ENCODE measurements at regions not wholly inside any gene's neighbourhood (a gene's known extent, or its start where the extent isn't known, plus 50 kb on each side); places are given as distances from the start of the nearest gene placed in this dataset.

- Histone ChIP-seq H3K4me1 (ENCODE audit: insufficient read depth) (peaks cover 9% of the 10 kb centered on the region), H2AFZ (no peak overlapping the region), H3K9me3 (ENCODE audit: low read depth) (no peaks in the 10 kb centered on the region), H3K27ac (no peak overlapping the region), H3K79me2 (no peaks in the 10 kb centered on the region), H3K9me2 (replicated peaks; ENCODE audit: insufficient read depth) (no peaks in the 10 kb centered on the region), H4K20me1 (ENCODE audit: insufficient read depth, poor library complexity, severe bottlenecking) (no peaks in the 10 kb centered on the region), H3K36me3 (replicated peaks; ENCODE audit: insufficient read depth, low read depth) (no peaks in the 10 kb centered on the region), H3K4me2 (no peak overlapping the region), H3K4me3 (no peak overlapping the region), H3K27me3 (no peaks in the 10 kb centered on the region)
- WGBS (ENCODE audit: low lambda C conversion rate, missing lambda C conversion rate), result 75% methylated on average over 13 of the region's 13 CpGs
- no peak for DNase-seq (ENCODE audit: low spot score)
- TF ChIP-seq EZH2 (IDR thresholded peaks at IDR 0.05; ENCODE audit: borderline replicate concordance) (no peak), CTCF (IDR thresholded peaks at IDR 0.05; ENCODE audit: poor library complexity) (no peak), EZH2phosphoT487 (IDR thresholded peaks at IDR 0.05; ENCODE audit: low read depth, severe bottlenecking, unreplicated experiment) (no peak)
Measured at GRCh38 chr19:31074199-31075125, 274.8 kb downstream of the TSHZ3 start.

DNA sequence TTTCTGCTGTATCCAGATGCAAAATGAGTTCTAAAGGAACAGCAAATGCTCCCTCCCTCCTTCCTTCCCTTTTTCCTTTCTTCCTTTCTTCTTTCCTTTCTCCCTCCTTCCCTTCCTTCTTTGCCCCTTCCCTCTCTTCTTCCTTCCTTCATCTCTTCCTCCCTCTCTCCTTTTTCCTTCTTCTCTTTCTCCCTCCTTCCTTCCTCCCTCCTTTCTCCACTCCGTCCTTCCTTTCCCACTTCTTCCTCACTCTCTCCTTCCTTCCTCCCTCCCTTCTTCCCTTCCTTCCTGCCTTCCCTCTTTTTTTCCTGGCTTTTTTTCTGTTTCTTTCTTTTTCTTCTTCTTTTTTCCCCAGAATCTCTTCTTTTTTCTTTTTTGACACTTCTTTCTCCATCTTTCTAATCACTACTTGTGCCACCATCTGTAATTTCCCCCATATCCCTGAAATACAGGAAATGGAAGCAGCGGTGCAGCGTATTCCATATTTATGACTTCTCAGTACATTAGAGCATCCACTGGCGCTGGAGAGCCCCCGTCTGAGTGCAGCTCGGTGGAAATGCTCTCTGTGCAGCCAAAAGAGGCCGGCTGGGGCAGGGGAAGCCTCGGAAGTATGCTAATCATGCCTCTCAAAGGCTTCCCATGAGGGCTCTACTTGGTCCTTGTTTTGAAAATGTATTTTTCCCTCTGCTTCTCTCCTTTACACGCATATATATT is 275.6 kb downstream of the TSHZ3 start:
- H4K20me1 ChIP-seq (ENCODE audit: insufficient read depth, poor library complexity, severe bottlenecking), result no peaks in the 10 kb centered on the region
- H3K4me2 ChIP-seq, result no peak overlapping the region
- 46% methylated on average over 9 of the region's 9 CpGs for WGBS (ENCODE audit: low lambda C conversion rate, missing lambda C conversion rate)
- H3K36me3 ChIP-seq (replicated peaks; ENCODE audit: insufficient read depth, low read depth), result no peaks in the 10 kb centered on the region
- H2AFZ ChIP-seq, result no peak overlapping the region
- no peaks in the 10 kb centered on the region for H3K79me2 ChIP-seq
- H3K9me2 ChIP-seq (replicated peaks; ENCODE audit: insufficient read depth), result no peaks in the 10 kb centered on the region
- no peaks in the 10 kb centered on the region for H3K27me3 ChIP-seq
- no peak for DNase-seq (ENCODE audit: low spot score)
- H3K4me3 ChIP-seq, result no peak overlapping the region
- TF ChIP-seq EZH2phosphoT487 (IDR thresholded peaks at IDR 0.05; ENCODE audit: low read depth, severe bottlenecking, unreplicated experiment) (no peak), EZH2 (IDR thresholded peaks at IDR 0.05; ENCODE audit: borderline replicate concordance) (no peak), CTCF (IDR thresholded peaks at IDR 0.05; ENCODE audit: poor library complexity) (no peak)
- H3K9me3 ChIP-seq (ENCODE audit: low read depth), result no peaks in the 10 kb centered on the region
- H3K27ac ChIP-seq, result no peak overlapping the region
- H3K4me1 ChIP-seq (ENCODE audit: insufficient read depth), result peaks cover 9% of the 10 kb centered on the region

DNA sequence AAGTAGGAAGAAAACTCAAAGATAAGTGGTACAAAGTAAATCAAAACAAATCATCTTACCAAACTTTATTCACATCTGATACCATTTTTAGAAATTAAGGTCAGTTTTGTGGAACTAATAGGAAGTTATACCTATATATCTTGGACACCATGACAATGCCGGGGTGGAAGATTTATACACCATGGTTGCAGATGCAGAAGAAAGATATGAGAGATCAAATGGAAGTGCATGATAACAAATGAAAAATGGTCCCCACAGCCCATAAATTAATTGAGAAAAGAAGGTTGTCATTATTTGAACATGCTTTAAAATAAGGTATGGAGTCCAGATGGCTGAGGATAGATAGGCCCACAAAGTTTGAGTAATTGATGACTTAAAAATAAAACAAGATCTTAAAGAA is 276.8 kb downstream of the TSHZ3 start:
- no peak overlapping the region for H2AFZ ChIP-seq
- no peak overlapping the region for H3K4me2 ChIP-seq
- H3K79me2 ChIP-seq, result no peaks in the 10 kb centered on the region
- H4K20me1 ChIP-seq (ENCODE audit: insufficient read depth, poor library complexity, severe bottlenecking), result no peaks in the 10 kb centered on the region
- H3K27ac ChIP-seq, result no peak overlapping the region
- no peaks in the 10 kb centered on the region for H3K9me2 ChIP-seq (replicated peaks; ENCODE audit: insufficient read depth)
- H3K9me3 ChIP-seq (ENCODE audit: low read depth), result no peaks in the 10 kb centered on the region
- H3K4me1 ChIP-seq (ENCODE audit: insufficient read depth), result peaks cover 9% of the 10 kb centered on the region
- TF ChIP-seq CTCF (IDR thresholded peaks at IDR 0.05; ENCODE audit: poor library complexity), result no peak
- TF ChIP-seq EZH2phosphoT487 (IDR thresholded peaks at IDR 0.05; ENCODE audit: low read depth, severe bottlenecking, unreplicated experiment), result no peak
- no peak for TF ChIP-seq EZH2 (IDR thresholded peaks at IDR 0.05; ENCODE audit: borderline replicate concordance)
- H3K36me3 ChIP-seq (replicated peaks; ENCODE audit: insufficient read depth, low read depth), result no peaks in the 10 kb centered on the region
- WGBS (ENCODE audit: low lambda C conversion rate, missing lambda C conversion rate), result 74% methylated on average over 1 of the region's 1 CpG
- no peaks in the 10 kb centered on the region for H3K27me3 ChIP-seq
- DNase-seq (ENCODE audit: low spot score), result no peak
- H3K4me3 ChIP-seq, result no peak overlapping the region

Measured in hepatocyte (in vitro differentiated cells).